ENCODE measurements at regions not wholly inside any gene's neighbourhood (a gene's known extent, or its start where the extent isn't known, plus 50 kb on each side); places are given as distances from the start of the nearest gene placed in this dataset.

GRCh38 chr11:70491696-70492472 lies 93.6 kb downstream of the CTTN start:
- ATAC-seq (ENCODE audit: low FRiP score) = no peak
- TF ChIP-seq CTCF (IDR thresholded peaks at IDR 0.05) = no peak

GRCh38 chr11:70493089-70493474 lies 94.8 kb downstream of the CTTN start:
- DNase-seq (ENCODE audit: low spot score) (no peak), ATAC-seq (ENCODE audit: low FRiP score) (no peak)
- TF ChIP-seq CTCF (IDR thresholded peaks at IDR 0.05) = no peak

More at GRCh38 chr11:70491696-70492472, 93.6 kb downstream of the CTTN start:
- no peak for DNase-seq (ENCODE audit: low spot score)

GRCh38 chr11:70493891-70494290 lies 95.6 kb downstream of the CTTN start:
- TF ChIP-seq CTCF (IDR thresholded peaks at IDR 0.05) = no peak
- DNase-seq (ENCODE audit: low spot score) (no peak), ATAC-seq (ENCODE audit: low FRiP score) (no peak)

GRCh38 chr11:70494559-70495350 lies 96.4 kb downstream of the CTTN start:
- ATAC-seq (ENCODE audit: low FRiP score) = no peak
- TF ChIP-seq CTCF (IDR thresholded peaks at IDR 0.05) = no peak
- DNase-seq (ENCODE audit: low spot score) = no peak

- no peak for DNase-seq (ENCODE audit: low spot score)
- no peak for ATAC-seq (ENCODE audit: low FRiP score)
- no peak for TF ChIP-seq CTCF (IDR thresholded peaks at IDR 0.05)
Measured at GRCh38 chr11:70495351-70496310, 97.3 kb downstream of the CTTN start.

GRCh38 chr11:70496591-70497535 lies 98.5 kb downstream of the CTTN start:
- DNase-seq (ENCODE audit: low spot score) (no peak), ATAC-seq (ENCODE audit: low FRiP score) (no peak)
- no peak for TF ChIP-seq CTCF (IDR thresholded peaks at IDR 0.05)

Data from omental fat pad (tissue), 3 donors.